Right lung (tissue), 2 donors: ENCODE measurements at regions not wholly inside any gene's neighbourhood (a gene's known extent, or its start where the extent isn't known, plus 50 kb on each side); places are given as distances from the start of the nearest gene placed in this dataset.
"Not testable (repeated sequence)": the region's sequence is repeated elsewhere in the genome, so short reads cannot be mapped to it uniquely, and the experiment has no call there.

ENCODE experiments used
- DNase-seq, 2 donors: peaks; one replicate each; pipeline ENCODE4 v3.0.0-alpha.2; 2013

GRCh38 chr14:21913759-21914158 lies 240.1 kb upstream of the OR4E1 start:
- peak in 1 of 2 donors; percentile 37 for DNase-seq

GRCh38 chr14:21912367-21912766 lies 238.7 kb upstream of the OR4E1 start:
- no peak for DNase-seq

DNA sequence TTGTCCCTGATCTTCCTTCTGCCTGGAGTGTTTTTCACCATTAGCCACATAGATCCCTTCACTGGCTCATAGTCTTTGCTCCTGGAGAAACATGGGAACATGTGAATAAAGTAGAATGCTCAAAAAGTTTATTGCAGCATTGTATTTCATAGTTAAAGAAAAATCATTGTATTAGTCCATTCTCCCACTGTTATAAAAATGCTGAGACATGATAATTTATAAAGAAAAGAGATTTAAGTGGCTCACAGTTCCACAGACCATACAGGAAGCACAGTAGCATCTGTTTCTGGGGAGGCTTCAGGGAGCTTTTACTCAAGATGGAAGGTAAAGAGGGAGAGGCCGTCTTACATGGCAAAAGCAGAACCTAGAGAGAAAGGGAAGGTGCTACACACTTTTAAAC lies 238.3 kb upstream of the OR4E1 start:
- no peak for DNase-seq

GRCh38 chr14:21910260-21910659 lies 236.6 kb upstream of the OR4E1 start:
- no peak for DNase-seq

DNA sequence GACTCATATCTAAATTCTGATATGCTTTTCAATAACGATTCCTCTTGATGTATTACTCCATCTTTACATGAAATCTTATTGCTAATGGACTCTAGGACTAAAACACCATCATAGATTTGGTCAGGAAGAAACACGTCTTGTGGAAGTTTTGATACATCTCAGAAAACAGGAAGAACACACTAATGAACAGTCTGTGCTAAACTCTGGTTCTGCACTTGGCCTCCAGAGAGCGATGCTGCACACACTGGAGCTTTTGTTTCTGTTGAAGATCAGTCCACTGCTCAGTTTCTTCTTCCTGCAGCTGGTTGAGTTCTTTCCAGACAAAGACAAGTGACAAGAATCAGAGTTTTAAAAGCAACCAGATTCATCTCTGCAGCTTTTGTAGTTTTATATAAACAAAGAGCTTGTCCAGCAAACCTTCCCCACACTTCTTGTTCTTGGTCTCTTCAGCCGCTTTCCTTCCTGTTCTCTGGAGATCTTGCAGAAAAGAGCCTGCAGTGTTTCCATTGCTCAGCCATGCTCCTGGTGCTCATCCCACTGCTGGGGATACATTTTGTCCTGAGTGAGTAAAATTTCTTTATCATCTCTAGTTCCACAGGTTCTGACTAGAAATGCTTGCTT lies 229.1 kb upstream of the OR4E1 start:
- no peak for DNase-seq

GRCh38 chr14:21894898-21895194 lies 221.2 kb upstream of the OR4E1 start:
- not testable (repeated sequence) for DNase-seq

DNA sequence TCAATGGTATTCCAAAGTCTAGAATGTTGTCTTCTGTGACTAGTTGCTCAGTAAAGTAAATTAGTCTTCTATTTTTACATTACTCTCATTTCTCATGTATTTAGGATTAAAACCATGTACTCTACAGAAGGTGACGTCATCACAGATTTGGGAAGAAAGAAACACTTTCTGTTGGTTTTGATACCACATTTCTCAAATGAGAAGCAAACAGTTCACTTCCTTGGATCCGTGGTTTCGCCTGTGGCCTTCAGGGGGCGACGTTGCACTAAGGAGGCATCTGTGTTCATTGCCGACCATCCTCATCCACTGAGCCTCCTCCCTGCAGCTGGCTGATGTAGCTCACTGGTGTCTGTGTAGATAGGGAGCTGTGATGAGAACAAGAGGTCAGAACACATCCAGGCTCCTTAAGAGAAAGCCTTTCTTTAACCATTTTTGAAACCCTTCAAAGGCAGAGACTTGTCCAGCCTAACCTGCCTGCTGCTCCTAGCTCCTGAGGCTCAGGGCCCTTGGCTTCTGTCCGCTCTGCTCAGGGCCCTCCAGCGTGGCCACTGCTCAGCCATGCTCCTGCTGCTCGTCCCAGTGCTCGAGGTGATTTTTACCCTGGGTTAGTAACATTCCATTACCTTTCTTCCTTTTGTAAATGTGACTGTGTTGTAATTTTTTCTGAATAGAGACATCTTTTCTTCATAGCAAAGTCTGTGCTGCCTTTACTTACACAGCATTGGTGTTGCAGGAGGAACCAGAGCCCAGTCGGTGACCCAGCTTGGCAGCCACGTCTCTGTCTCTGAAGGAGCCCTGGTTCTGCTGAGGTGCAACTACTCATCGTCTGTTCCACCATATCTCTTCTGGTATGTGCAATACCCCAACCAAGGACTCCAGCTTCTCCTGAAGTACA lies 220.6 kb upstream of the OR4E1 start:
- DNase-seq, result no peak

GRCh38 chr14:21891921-21892320 lies 218.3 kb upstream of the OR4E1 start:
- DNase-seq, result no peak

DNA sequence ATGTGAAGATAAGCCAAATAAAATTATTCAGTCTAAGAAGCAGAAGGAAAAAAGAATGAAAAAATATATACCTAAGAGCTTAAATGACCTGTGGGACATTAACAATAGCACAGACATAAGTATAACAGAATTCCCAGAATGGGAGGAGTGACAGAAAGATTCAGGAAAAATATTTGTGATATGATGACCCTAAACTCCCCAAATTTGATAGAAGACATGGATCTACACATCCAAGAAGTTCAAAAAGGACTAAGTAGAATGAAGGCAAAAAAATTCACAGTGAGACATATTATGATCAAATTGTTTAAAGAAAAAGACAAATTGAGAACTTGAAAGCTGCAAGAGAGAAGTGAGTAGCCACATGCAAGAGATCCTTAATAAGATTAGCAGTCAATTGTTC lies 211.4 kb upstream of the OR4E1 start:
- no peak for DNase-seq

DNA sequence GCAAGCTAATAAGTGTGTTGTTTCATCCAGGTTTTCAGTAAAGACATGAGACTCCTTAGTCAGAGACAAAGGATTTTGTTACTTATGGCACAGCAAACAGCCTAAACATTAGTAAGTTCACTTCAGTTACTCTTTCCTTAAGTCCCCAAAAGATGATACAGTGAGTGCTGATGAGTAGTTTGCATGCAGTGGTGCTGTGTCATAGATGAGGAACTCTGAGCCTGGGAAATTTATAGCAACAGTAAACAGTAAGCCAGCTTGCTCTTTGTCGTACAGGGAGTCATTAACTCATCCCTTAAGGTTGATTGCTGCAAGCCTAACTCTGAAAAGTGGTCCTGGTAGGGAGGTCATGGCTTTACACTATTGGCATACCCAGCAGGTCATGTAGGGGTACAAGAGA lies 208.6 kb upstream of the OR4E1 start:
- DNase-seq, result no peak

DNA sequence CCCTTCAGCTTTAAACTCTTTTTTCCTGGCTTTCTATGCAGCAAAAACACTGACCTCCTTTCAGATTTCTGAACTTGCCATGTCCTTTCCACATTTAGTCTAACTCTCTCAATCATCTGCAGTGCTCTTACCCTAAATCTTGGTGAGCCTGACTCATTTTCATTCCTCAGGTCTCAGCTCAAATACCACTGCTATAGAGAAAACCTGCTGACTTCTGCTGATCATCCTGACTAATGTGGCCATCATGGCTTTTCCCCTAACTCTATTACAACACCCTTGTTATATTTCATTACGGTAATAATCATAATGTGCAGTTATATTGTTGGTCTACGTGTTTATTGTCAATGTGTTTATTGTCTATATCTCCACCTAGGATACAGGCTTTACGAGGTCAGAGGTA lies 207.3 kb upstream of the OR4E1 start:
- DNase-seq, result no peak

DNA sequence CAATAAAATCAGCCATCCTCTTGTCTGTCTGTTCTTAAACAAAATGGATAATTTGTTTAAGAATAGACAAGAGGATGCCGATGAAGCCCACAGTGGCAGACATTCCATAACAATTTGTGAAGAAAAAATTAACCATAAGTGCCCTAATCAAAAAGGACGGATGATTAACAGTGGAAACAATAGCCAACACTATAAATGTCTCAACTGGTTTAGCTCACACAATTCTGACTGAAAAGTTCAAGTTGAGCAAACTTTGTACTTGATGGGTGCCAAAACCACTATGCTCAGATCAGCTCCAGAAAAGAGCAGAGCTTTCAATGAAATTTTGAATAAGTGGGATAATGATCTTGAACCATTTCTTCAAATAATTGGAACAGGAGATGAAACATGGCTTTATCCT lies 202.2 kb upstream of the OR4E1 start:
- DNase-seq, result no peak

GRCh38 chr14:21874946-21875345 lies 201.3 kb upstream of the OR4E1 start:
- no peak for DNase-seq

DNA sequence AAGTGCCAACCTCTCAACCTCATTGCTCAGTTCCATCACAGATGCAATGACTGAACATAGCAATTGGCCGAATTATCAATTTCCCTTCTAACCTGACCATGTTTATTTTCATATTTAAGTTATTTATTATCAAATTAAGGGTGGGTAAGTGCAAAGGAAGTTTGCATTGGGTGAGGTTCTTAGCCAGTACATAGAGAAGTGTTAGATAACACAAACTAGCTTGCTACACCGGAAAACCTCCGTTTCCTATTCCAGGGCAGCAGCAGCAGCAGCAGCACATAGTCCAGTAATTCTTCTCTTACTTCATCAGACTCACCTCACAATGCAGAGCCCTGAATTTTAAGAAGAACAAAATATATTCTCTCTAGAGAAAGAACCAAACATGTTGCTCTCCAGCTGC lies 200.5 kb upstream of the OR4E1 start:
- no peak for DNase-seq

GRCh38 chr14:21868442-21869046 lies 194.9 kb upstream of the OR4E1 start:
- peak; percentile 5 to 7 for DNase-seq

GRCh38 chr14:21867541-21867940 lies 193.9 kb upstream of the OR4E1 start:
- DNase-seq, result no peak

DNA sequence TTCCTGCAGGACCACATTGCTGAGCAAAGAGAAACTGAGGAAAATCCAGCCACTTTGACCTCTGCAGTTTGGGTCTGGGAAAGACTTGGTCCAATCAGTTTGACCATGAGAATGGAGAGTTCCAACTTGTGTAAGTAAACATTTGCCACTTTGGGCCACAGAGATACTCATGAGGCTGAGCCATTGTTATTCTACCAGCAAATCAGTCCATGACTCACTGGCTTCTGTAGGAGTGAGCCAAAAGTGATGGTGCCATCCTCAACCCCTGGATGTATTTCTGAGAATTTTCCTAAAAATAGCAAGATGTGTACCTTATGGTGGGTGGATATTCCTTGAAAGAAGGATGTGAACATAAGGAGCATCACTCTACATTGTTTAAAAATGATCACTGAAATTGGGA lies 192.9 kb upstream of the OR4E1 start:
- no peak for DNase-seq

DNA sequence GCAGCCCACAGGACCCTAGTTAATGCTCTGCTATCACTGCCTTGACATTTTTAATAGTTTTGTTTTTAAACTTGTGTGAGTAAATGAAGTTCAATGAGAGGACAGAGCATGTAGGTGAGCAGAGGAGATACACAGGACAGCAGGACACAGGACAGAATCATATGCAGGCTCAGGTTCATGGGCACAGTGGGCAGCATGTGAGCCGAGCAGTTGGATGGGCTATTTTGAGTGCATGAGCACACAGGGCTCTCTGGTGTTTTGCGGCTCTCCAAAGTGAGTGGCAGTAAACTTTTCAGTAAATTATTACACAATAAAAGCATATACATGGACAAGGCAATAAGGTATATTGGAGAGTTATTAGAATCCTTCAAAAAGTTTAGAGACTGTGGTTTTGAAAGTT lies 189.7 kb upstream of the OR4E1 start:
- no peak for DNase-seq

DNA sequence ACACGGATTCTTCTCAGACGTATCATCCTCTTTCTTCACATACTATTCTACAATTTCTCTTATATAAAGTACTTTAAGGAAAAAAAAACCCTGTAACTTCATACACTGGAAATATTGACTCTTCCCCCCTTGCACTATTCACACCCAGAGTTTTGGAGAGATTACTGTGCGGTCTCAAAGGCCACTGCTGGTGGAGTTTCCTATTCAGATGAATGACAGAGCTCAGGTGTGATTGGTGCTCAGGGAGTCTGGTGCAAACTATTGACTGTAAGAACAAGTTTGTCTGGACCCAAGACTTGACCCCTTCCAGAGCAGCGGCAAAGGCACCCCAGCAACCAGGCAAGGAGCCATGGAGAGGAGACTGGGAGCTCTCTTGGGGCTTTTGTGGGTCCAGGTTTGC lies 187.5 kb upstream of the OR4E1 start:
- DNase-seq, result no peak

GRCh38 chr14:21860172-21860571 lies 186.6 kb upstream of the OR4E1 start:
- DNase-seq, result no peak

GRCh38 chr14:21852775-21853174 lies 179.2 kb upstream of the OR4E1 start:
- DNase-seq, result no peak

GRCh38 chr14:21852061-21852664 lies 178.5 kb upstream of the OR4E1 start:
- DNase-seq, result no peak

GRCh38 chr14:21846902-21847301 lies 173.3 kb upstream of the OR4E1 start:
- not testable (repeated sequence) for DNase-seq
